Panc1 (cell line): ENCODE measurements at regions not wholly inside any gene's neighbourhood (a gene's known extent, or its start where the extent isn't known, plus 50 kb on each side); places are given as distances from the start of the nearest gene placed in this dataset.

Experiments used
- ATAC-seq: fragments of 200-7000 bp; cut with Tn5 transposase; 2 replicates; pipeline ENCODE4 v1.9.1; 2020; ENCODE audit warnings: mild to moderate bottlenecking, moderate library complexity
- BruUV-seq: library from RNA; stranded (reverse); fragments of 400-500 nt; replicated peaks from 2 replicates; lab custom pipeline; 2021; lab: Mats Ljungman, UMichigan
- CTCF ChIA-PET: fragments of 300-600 bp; sonication (Branson Sonifier 250); formaldehyde crosslinking; loops from one replicate; lab custom pipeline; 2022; ENCODE audit warnings: antibody characterized with exemption; lab: Charles Lee
- POLR2A ChIA-PET: fragments of 300-600 bp; sonication (Branson Sonifier 250); formaldehyde crosslinking; loops from one replicate; lab custom pipeline; 2022; ENCODE audit warnings: antibody characterized with exemption; lab: Charles Lee
- DNase-seq: peaks from one replicate; pipeline ENCODE4 v3.0.0-alpha.2; 2010; ENCODE audit warnings: low read depth, low spot score
- H3K27ac ChIP-seq: 2 replicates; pipeline ENCODE4 v1.5.1; 2011; ENCODE audit warnings: mild to moderate bottlenecking, low read length, inconsistent platforms
- H3K27me3 ChIP-seq: fragments of 200-500 bp; sonication (Bioruptor generic); 2 replicates; pipeline ENCODE4 v1.6.0; 2014; ENCODE audit warnings: low read length, inconsistent platforms; ENCODE audit not compliant: control insufficient read depth, insufficient read depth
- H3K36me3 ChIP-seq: fragments of 200-500 bp; sonication (Bioruptor generic); 2 replicates; pipeline ENCODE4 v1.5.1; 2014; ENCODE audit warnings: inconsistent platforms, mild to moderate bottlenecking, low read length, moderate library complexity; ENCODE audit not compliant: control insufficient read depth, insufficient read depth
- H3K4me1 ChIP-seq: 2 replicates; pipeline ENCODE4 v1.5.1; 2011; ENCODE audit warnings: inconsistent platforms, mild to moderate bottlenecking, low read length, moderate library complexity; ENCODE audit not compliant: control insufficient read depth, insufficient read depth
- H3K4me3 ChIP-seq, 2 experiments: 2 replicates each; pipeline ENCODE4 v1.5.1; 2011 to 2012; ENCODE audit warnings: low read depth in 2 of 2, low read length in 2 of 2, mild to moderate bottlenecking in 2 of 2, inconsistent platforms in 1 of 2, moderate library complexity in 1 of 2
- H3K9me3 ChIP-seq: fragments of 200-500 bp; sonication (Bioruptor generic); 2 replicates; pipeline ENCODE4 v1.5.1; 2014; ENCODE audit warnings: low read depth, mild to moderate bottlenecking, inconsistent platforms, low read length, moderate library complexity; ENCODE audit not compliant: control insufficient read depth, insufficient read depth
- CTCF ChIP-seq: fragments of 450-650 bp; IDR thresholded peaks from 2 replicates; pipeline ENCODE4 v1.5.1; 2017; ENCODE audit warnings: mild to moderate bottlenecking
- POLR2AphosphoS5 ChIP-seq: IDR thresholded peaks from 2 replicates; pipeline ENCODE4 v1.6.1; 2012; ENCODE audit warnings: mild to moderate bottlenecking, low read depth, low read length, moderate library complexity
- SIN3A ChIP-seq: IDR thresholded peaks from 2 replicates; pipeline ENCODE4 v1.6.1; 2012; ENCODE audit warnings: low read depth, mild to moderate bottlenecking, low read length, moderate library complexity, borderline replicate concordance; ENCODE audit not compliant: insufficient read depth
- TCF7L2 ChIP-seq: IDR thresholded peaks from 2 replicates; pipeline ENCODE4 v1.6.1; 2011; ENCODE audit warnings: mild to moderate bottlenecking, low read depth, low read length, inconsistent platforms
- in situ Hi-C: cut with HindIII; loops from 2 replicates; pipeline ENCODE4 v1.10.0; 2016; ENCODE audit warnings: low sequenced_read_pairs, low pct_unique_long_range_greater_than_20kb
- intact Hi-C: fragments of 100-400 bp; cut with micrococcal nuclease; formaldehyde crosslinking; loops from one replicate; pipeline ENCODE4 v1.10.0; 2022; ENCODE audit not compliant: unreplicated experiment
- TF ChIP-seq, protein P1 (sequence below), 2 experiments: IDR thresholded peaks; 2 replicates each; pipeline ENCODE4 v1.6.1; 2011 to 2012; ENCODE audit warnings: low read depth in 2 of 2, control low read depth in 1 of 2, low read length in 1 of 2, mild to moderate bottlenecking in 1 of 2, moderate library complexity in 1 of 2; ENCODE audit not compliant: insufficient read depth in 1 of 2

DNA sequence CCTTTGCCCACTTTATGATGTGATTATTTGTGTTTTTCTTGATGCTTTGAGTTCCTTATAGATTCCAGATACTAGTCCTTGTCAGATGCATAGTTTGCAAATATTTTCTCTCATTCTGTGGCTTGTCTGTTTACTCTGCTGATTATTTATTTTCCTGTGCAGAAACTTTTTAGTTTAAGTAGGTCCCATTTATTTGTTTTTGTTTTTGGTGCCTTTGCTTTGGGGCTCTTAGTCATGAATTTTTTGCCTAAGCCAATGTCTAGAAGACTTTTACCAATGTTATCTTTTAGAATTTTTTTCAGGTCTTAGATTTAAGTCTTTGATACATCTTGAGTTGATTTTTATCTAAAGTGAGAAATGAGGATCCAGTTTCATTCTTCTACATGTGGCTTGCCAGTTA lies 667.3 kb downstream of the SLC16A7 start:
- no peak overlapping the region for H3K4me3 ChIP-seq
- no peaks in the 10 kb centered on the region for H3K9me3 ChIP-seq
- ATAC-seq = no peak
- DNase-seq = no peak
- POLR2A ChIA-PET = no interaction called here
- BruUV-seq = no TSS peak
- H3K27me3 ChIP-seq = no peaks in the 10 kb centered on the region
- CTCF ChIA-PET = no interaction called here
- no peak for TF ChIP-seq TCF7L2
- TF ChIP-seq, protein P1, sequence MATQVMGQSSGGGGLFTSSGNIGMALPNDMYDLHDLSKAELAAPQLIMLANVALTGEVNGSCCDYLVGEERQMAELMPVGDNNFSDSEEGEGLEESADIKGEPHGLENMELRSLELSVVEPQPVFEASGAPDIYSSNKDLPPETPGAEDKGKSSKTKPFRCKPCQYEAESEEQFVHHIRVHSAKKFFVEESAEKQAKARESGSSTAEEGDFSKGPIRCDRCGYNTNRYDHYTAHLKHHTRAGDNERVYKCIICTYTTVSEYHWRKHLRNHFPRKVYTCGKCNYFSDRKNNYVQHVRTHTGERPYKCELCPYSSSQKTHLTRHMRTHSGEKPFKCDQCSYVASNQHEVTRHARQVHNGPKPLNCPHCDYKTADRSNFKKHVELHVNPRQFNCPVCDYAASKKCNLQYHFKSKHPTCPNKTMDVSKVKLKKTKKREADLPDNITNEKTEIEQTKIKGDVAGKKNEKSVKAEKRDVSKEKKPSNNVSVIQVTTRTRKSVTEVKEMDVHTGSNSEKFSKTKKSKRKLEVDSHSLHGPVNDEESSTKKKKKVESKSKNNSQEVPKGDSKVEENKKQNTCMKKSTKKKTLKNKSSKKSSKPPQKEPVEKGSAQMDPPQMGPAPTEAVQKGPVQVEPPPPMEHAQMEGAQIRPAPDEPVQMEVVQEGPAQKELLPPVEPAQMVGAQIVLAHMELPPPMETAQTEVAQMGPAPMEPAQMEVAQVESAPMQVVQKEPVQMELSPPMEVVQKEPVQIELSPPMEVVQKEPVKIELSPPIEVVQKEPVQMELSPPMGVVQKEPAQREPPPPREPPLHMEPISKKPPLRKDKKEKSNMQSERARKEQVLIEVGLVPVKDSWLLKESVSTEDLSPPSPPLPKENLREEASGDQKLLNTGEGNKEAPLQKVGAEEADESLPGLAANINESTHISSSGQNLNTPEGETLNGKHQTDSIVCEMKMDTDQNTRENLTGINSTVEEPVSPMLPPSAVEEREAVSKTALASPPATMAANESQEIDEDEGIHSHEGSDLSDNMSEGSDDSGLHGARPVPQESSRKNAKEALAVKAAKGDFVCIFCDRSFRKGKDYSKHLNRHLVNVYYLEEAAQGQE (IDR thresholded peaks at IDR 0.05; ENCODE audit: insufficient read depth in 1 of 2, low read depth in 2 of 2, low read length in 1 of 2) = no peak
- no peak for TF ChIP-seq POLR2AphosphoS5
- no peak for TF ChIP-seq SIN3A
- no peak for TF ChIP-seq CTCF
- in situ Hi-C loops = no loop called here
- H3K36me3 ChIP-seq = no peaks in the 10 kb centered on the region
- intact Hi-C loops = no loop called here
- no peak overlapping the region for H3K27ac ChIP-seq
- peaks cover 4% of the 10 kb centered on the region for H3K4me1 ChIP-seq

DNA sequence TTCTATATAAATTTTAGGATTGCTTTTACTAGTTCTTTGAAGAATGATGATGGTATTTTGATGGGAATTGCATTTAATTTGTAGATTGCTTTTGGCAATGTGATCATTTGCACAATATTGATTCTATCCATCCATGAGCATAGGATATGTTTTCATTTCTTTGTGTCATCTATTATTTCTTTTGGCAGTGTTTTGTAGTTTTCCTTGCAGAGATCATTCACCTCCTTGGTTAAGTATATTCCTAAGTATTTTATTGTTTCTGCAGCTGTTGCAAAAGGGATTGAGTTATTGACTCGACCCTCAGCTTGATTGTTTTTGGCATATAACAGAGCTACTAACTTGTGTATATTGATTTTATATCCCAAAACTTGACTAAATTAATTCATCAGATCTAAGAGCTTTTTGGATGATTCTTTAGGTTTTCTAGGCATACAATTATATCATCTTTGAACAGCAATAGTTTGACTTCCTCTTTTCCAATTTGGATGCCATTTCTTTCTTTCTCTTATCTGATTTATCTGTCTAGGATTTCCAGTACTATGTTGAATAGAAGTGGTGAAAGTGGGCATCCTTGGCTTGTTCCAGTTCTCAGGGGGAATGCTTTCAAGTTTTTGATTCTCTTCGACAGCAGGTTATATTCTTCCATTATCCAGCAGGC lies 668.1 kb downstream of the SLC16A7 start:
- intact Hi-C loops (no loop called here), in situ Hi-C loops (no loop called here)
- no peaks in the 10 kb centered on the region for H3K9me3 ChIP-seq
- TF ChIP-seq SIN3A = no peak
- TF ChIP-seq, protein P1 (IDR thresholded peaks at IDR 0.05; ENCODE audit: insufficient read depth in 1 of 2, low read depth in 2 of 2, low read length in 1 of 2) = no peak
- no peak for TF ChIP-seq CTCF
- TF ChIP-seq TCF7L2 = no peak
- no peak overlapping the region for H3K4me3 ChIP-seq
- ChIA-PET POLR2A (no interaction called here), CTCF (no interaction called here)
- no TSS peak for BruUV-seq
- DNase-seq (no peak), ATAC-seq (no peak)
- peaks cover 4% of the 10 kb centered on the region for H3K4me1 ChIP-seq
- no peak overlapping the region for H3K27ac ChIP-seq
- H3K27me3 ChIP-seq = no peaks in the 10 kb centered on the region
- H3K36me3 ChIP-seq = no peaks in the 10 kb centered on the region
